Loucy (cell line): ENCODE measurements at regions not wholly inside any gene's neighbourhood (a gene's known extent, or its start where the extent isn't known, plus 50 kb on each side); places are given as distances from the start of the nearest gene placed in this dataset.

Source experiments
- H2AFZ ChIP-seq: fragments of 200-600 bp; sonication (generic); 2 replicates; pipeline ENCODE4 v1.6.0; 2016; ENCODE audit warnings: antibody characterized with exemption, mild to moderate bottlenecking, low read length, moderate library complexity
- H3F3A ChIP-seq: fragments of 200-600 bp; 2 replicates; pipeline ENCODE4 v1.6.0; 2016; ENCODE audit warnings: antibody characterized with exemption, low read depth, mild to moderate bottlenecking
- H3K27me3 ChIP-seq: fragments of 200-600 bp; sonication (generic); 2 replicates; pipeline ENCODE4 v1.6.1; 2014; ENCODE audit warnings: low read length, mild to moderate bottlenecking; ENCODE audit not compliant: insufficient read depth, poor library complexity, severe bottlenecking
- H3K36me3 ChIP-seq: fragments of 200-600 bp; sonication (generic); 2 replicates; pipeline ENCODE4 v1.6.1; 2016; ENCODE audit warnings: low read length; ENCODE audit not compliant: insufficient read depth
- H3K4me1 ChIP-seq: fragments of 200-600 bp; sonication (generic); 2 replicates; pipeline ENCODE4 v1.5.1; 2014; ENCODE audit warnings: low read length, mild to moderate bottlenecking; ENCODE audit not compliant: insufficient read depth, poor library complexity, severe bottlenecking
- H3K4me2 ChIP-seq: fragments of 200-600 bp; sonication (generic); 2 replicates; pipeline ENCODE4 v1.6.0; 2014; ENCODE audit warnings: antibody characterized with exemption, low read length, low read depth, mild to moderate bottlenecking; ENCODE audit not compliant: poor library complexity, severe bottlenecking
- H3K4me3 ChIP-seq: fragments of 200-600 bp; sonication (generic); 2 replicates; pipeline ENCODE4 v1.5.1; 2014; ENCODE audit warnings: low read length, mild to moderate bottlenecking, mixed read lengths; ENCODE audit not compliant: poor library complexity, severe bottlenecking
- H3K79me2 ChIP-seq: fragments of 200-600 bp; sonication (generic); 2 replicates; pipeline ENCODE4 v1.6.1; 2014; ENCODE audit warnings: low read length; ENCODE audit not compliant: insufficient read depth
- H3K9ac ChIP-seq: fragments of 200-600 bp; sonication (generic); 2 replicates; pipeline ENCODE4 v1.6.0; 2014; ENCODE audit warnings: mild to moderate bottlenecking, low read depth, low read length, moderate library complexity; ENCODE audit not compliant: poor library complexity, severe bottlenecking
- H3K9me2 ChIP-seq: fragments of 200-600 bp; sonication (generic); replicated peaks from 2 replicates; pipeline ENCODE4 v1.6.1; 2016; ENCODE audit warnings: low read depth, low read length, mixed read lengths
- H3K9me3 ChIP-seq: fragments of 200-600 bp; sonication (generic); 2 replicates; pipeline ENCODE4 v1.6.1; 2014; ENCODE audit warnings: mild to moderate bottlenecking, antibody characterized with exemption, low read length, low read depth; ENCODE audit not compliant: insufficient read depth
- H4K20me1 ChIP-seq: fragments of 200-600 bp; sonication (generic); 2 replicates; pipeline ENCODE4 v1.6.0; 2014; ENCODE audit warnings: antibody characterized with exemption, low read length, mild to moderate bottlenecking; ENCODE audit not compliant: insufficient read depth, poor library complexity, severe bottlenecking
- EZH2phosphoT487 ChIP-seq: fragments of 200-600 bp; IDR thresholded peaks from 2 replicates; pipeline ENCODE4 v1.6.1; 2018; ENCODE audit warnings: antibody characterized with exemption, mild to moderate bottlenecking, moderate library complexity, borderline replicate concordance
- TF ChIP-seq, protein P1 (sequence below): fragments of 200-600 bp; sonication (generic); conservative IDR thresholded peaks from 2 replicates; pipeline ENCODE4 v1.5.1; 2014; ENCODE audit warnings: mild to moderate bottlenecking, antibody characterized with exemption, low read length

- Histone ChIP-seq H3K27me3 (no peaks in the 10 kb centered on the region), H3K79me2 (no peaks in the 10 kb centered on the region), H3K4me1 (peaks cover 2% of the 10 kb centered on the region), H3K9me3 (no peaks in the 10 kb centered on the region), H3K9me2 (no peaks in the 10 kb centered on the region), H4K20me1 (no peaks in the 10 kb centered on the region), H3K4me2 (no peak overlapping the region), H3K9ac (no peak overlapping the region), H3F3A (no peaks in the 10 kb centered on the region), H2AFZ (no peak overlapping the region), H3K36me3 (no peaks in the 10 kb centered on the region), H3K4me3 (no peak overlapping the region)
- TF ChIP-seq, protein P1, sequence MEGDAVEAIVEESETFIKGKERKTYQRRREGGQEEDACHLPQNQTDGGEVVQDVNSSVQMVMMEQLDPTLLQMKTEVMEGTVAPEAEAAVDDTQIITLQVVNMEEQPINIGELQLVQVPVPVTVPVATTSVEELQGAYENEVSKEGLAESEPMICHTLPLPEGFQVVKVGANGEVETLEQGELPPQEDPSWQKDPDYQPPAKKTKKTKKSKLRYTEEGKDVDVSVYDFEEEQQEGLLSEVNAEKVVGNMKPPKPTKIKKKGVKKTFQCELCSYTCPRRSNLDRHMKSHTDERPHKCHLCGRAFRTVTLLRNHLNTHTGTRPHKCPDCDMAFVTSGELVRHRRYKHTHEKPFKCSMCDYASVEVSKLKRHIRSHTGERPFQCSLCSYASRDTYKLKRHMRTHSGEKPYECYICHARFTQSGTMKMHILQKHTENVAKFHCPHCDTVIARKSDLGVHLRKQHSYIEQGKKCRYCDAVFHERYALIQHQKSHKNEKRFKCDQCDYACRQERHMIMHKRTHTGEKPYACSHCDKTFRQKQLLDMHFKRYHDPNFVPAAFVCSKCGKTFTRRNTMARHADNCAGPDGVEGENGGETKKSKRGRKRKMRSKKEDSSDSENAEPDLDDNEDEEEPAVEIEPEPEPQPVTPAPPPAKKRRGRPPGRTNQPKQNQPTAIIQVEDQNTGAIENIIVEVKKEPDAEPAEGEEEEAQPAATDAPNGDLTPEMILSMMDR = no peak
- TF ChIP-seq EZH2phosphoT487 = no peak
Observed at GRCh38 chr2:123563515-123563914, 461.6 kb upstream of the CNTNAP5 start.

DNA sequence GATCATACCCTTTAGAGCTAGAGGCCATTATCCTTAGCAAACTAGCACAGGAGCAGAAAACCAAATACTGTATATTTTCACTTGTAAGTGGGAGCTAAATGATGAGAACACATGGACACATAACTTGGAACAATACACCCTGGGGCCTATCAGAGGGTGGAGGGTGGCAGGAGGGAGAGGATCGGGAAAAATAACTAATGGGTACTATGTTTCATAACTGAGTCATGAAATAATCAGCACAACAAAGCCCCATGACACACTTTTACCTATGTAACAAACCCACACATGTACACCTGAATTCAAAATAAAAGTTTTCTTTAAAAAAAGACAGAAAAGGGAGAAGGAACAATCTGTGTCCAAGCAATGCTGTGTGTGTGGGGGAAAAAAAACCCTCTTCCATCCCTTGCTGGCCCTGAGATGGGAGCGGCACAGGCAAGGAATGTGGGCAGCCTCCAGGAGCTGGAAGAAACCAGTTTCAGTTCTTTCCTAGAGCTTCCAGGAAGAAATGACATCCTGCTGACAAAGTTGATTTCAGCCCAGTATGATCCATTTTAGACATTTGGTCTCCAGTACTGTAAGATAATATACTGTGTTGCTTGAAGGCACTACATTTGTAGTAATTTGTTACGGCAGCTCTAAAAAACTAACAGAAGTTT is 458.7 kb upstream of the CNTNAP5 start:
- Histone ChIP-seq H3F3A (no peaks in the 10 kb centered on the region), H3K9me2 (no peaks in the 10 kb centered on the region), H3K9me3 (no peaks in the 10 kb centered on the region), H2AFZ (no peak overlapping the region), H3K4me3 (no peak overlapping the region), H3K4me1 (peaks cover 6% of the 10 kb centered on the region), H3K27me3 (no peaks in the 10 kb centered on the region), H3K36me3 (no peaks in the 10 kb centered on the region), H3K79me2 (no peaks in the 10 kb centered on the region), H4K20me1 (no peaks in the 10 kb centered on the region), H3K9ac (no peak overlapping the region), H3K4me2 (no peak overlapping the region)
- TF ChIP-seq EZH2phosphoT487 = no peak
- TF ChIP-seq, protein P1 = no peak

DNA sequence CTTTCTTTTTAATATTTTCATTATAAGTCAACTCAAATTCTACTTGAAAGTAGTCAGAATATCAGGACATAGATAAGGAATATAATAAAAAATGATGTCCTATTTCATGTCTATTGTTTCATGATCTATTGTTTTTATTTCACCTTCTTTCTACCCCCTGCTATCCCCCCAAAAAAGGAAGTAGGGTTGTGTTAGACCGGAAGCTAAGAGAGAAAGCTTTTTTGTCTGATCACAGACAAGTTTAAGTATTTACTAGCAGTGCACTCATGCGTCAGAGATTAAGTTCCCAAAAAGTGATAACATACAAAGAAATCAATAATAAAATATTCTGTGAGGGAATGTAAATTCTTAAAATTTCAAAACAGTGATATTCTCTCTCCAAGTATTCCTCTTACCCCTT is 447.1 kb upstream of the CNTNAP5 start:
- TF ChIP-seq, protein P1 = no peak
- no peak for TF ChIP-seq EZH2phosphoT487
- Histone ChIP-seq H3K9me3 (no peaks in the 10 kb centered on the region), H3K4me3 (no peak overlapping the region), H3K36me3 (no peaks in the 10 kb centered on the region), H3K9ac (no peak overlapping the region), H2AFZ (no peak overlapping the region), H4K20me1 (no peaks in the 10 kb centered on the region), H3K4me2 (no peak overlapping the region), H3K79me2 (no peaks in the 10 kb centered on the region), H3K9me2 (no peaks in the 10 kb centered on the region), H3K4me1 (no peaks in the 10 kb centered on the region), H3K27me3 (no peaks in the 10 kb centered on the region), H3F3A (no peaks in the 10 kb centered on the region)
